ENCODE measurements at regions not wholly inside any gene's neighbourhood (a gene's known extent, or its start where the extent isn't known, plus 50 kb on each side); places are given as distances from the start of the nearest gene placed in this dataset.
A peak's percentile ranks its signal among the peaks of the same experiment; 100 is the strongest.

GRCh38 chr16:85552980-85553435, 60.1 kb upstream of the GSE1 start:
- DNase-seq: peak; percentile 68

GRCh38 chr16:85553436-85554113, 59.5 kb upstream of the GSE1 start:
- peak; percentile 77 for DNase-seq

- DNase-seq: peak; percentile 83
Measured at GRCh38 chr16:85554114-85554888, 58.8 kb upstream of the GSE1 start.

- DNase-seq: peak; percentile 82
Measured at GRCh38 chr16:85554889-85555718, 58.0 kb upstream of the GSE1 start.

DNA sequence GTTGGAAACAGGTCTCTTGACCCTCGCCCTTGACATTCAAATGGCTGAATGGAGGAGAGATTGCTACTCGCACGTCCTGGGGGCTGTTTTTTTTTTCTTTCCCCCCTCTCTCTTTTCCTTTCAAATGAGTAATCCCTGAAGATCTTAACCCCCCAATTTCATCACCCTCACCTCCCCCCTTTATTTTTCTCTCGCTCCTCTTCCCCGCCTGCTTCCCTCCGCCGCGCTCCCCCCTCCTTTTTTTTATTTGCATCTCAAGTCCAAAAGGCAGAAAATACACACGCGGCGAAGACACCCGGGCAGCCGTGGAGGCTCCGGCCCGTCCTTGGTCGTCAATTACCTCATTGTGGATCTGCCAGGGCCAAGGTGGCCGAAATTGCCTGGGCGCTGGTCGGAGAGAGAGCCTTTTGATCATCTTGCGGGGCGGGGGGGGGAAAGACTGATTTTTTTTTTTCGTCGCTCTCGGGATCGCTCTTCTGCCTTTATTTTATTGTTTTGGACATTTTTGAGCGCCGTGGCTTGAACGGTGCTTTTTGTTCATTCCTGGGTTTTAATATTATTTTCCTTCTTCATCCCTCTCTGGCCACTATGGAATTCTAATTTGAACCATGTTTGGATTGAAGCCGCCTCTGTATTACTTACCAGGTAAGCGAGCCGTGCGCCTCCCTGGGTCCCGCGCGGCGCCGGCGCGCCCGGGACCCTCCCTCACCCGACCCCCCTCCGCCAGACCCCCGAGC, 57.2 kb upstream of the GSE1 start:
- peak; percentile 65 for DNase-seq

GRCh38 chr16:85556456-85557082, 56.6 kb upstream of the GSE1 start:
- DNase-seq: peak; percentile 76

- DNase-seq: peak; percentile 76
Measured at GRCh38 chr16:85557083-85557970, 55.8 kb upstream of the GSE1 start.

- DNase-seq: no peak
Measured at GRCh38 chr16:85557971-85558657, 55.0 kb upstream of the GSE1 start.

DNA sequence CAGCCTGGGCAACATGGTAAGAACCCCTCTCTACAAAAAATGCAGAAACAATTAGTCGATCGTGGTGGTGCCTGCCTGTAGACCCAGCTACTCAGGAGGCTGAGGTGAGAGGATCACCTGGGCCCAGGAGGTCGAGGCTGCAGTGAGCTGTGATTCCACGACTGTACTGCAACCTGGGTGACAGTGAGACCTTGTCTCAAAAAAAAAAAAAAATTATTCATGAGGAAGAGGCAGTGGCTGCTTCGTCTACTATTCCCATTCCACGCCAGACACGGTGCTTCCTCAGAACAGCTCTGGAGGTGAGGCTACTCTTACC, 52.2 kb upstream of the GSE1 start:
- no peak for DNase-seq

GRCh38 chr16:85561248-85562092, 51.7 kb upstream of the GSE1 start:
- DNase-seq: no peak

GRCh38 chr16:85562093-85562786, 50.9 kb upstream of the GSE1 start:
- no peak for DNase-seq

DNA sequence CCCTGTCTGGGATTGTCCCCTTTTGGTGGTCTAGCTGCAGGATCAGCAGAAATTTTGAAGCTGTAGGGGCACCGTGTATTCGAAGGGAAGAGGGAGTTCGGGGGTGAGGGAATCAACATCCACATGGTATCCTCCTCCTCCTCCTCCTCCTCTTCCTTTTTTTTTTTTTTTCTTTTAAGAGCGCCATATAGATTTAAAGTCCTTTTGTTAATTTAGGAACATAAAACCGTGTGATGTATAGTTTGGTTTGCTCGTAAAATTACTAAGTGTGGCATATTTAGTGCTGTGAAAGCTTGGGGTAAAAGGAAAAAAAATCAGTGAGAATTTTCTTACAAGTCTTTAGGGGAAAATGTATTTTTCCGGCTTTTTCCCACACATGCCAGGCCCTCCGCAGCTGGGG, 50.1 kb upstream of the GSE1 start:
- DNase-seq: no peak
